Stomach (tissue), 4 donors: ENCODE measurements at regions not wholly inside any gene's neighbourhood (a gene's known extent, or its start where the extent isn't known, plus 50 kb on each side); places are given as distances from the start of the nearest gene placed in this dataset.

Experiments used
- POLR2A ChIP-seq, 4 donors: fragments of 450-650 bp; IDR thresholded peaks; one replicate each; pipeline ENCODE4 v1.6.1; 2016; ENCODE audit warnings: antibody characterized with exemption in 4 of 4, control low read depth in 2 of 4, mild to moderate bottlenecking in 1 of 4, moderate library complexity in 1 of 4
- TF ChIP-seq, protein P1 (sequence below), 7 experiments: fragments of 450-650 bp in 4 of 7; fragments of 200-600 bp in 3 of 7; sonication (generic) in 3 of 7; IDR thresholded peaks; one replicate each; pipeline ENCODE4 v1.5.1; 2016 to 2019; ENCODE audit warnings: antibody characterized with exemption in 7 of 7, control low read depth in 2 of 7, mild to moderate bottlenecking in 1 of 7

DNA sequence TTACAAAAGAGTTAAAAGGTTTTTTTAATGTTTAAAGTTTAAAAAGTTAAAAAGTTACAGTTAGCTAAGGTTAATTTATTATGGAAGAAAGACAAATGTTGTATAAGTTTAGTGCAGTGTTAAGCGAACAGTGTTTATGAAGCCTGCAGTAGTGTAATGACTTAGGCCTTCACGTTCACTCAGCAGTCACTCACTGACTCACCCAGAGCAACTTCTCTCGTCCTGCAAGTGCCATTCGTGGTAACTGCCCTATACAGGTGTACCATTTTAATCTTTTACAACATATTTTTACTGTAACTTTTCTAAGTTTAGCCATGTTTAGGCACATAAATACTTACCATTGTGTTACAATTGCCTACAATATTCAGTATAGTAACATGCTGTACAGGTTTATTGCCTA is 398.2 kb upstream of the NBEA start:
- TF ChIP-seq POLR2A (IDR thresholded peaks at IDR 0.05): no peak
- TF ChIP-seq, protein P1, sequence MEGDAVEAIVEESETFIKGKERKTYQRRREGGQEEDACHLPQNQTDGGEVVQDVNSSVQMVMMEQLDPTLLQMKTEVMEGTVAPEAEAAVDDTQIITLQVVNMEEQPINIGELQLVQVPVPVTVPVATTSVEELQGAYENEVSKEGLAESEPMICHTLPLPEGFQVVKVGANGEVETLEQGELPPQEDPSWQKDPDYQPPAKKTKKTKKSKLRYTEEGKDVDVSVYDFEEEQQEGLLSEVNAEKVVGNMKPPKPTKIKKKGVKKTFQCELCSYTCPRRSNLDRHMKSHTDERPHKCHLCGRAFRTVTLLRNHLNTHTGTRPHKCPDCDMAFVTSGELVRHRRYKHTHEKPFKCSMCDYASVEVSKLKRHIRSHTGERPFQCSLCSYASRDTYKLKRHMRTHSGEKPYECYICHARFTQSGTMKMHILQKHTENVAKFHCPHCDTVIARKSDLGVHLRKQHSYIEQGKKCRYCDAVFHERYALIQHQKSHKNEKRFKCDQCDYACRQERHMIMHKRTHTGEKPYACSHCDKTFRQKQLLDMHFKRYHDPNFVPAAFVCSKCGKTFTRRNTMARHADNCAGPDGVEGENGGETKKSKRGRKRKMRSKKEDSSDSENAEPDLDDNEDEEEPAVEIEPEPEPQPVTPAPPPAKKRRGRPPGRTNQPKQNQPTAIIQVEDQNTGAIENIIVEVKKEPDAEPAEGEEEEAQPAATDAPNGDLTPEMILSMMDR (IDR thresholded peaks at IDR 0.05): no peak
